Endodermal cell (in vitro differentiated cells): ENCODE measurements at regions not wholly inside any gene's neighbourhood (a gene's known extent, or its start where the extent isn't known, plus 50 kb on each side); places are given as distances from the start of the nearest gene placed in this dataset.

Experiments used
- DNase-seq: peaks from one replicate; pipeline ENCODE4 v3.0.0-alpha.2; 2017
- H3K27ac ChIP-seq: 2 replicates; pipeline ENCODE4 v1.5.1; 2013; ENCODE audit warnings: mild to moderate bottlenecking, low read depth, low read length, moderate library complexity
- H3K27me3 ChIP-seq: 2 replicates; pipeline ENCODE4 v1.6.1; 2013; ENCODE audit warnings: mild to moderate bottlenecking, low read length, moderate library complexity; ENCODE audit not compliant: insufficient read depth, control insufficient read depth, poor library complexity, severe bottlenecking
- H3K36me3 ChIP-seq: 2 replicates; pipeline ENCODE4 v1.7.0; 2013; ENCODE audit warnings: mild to moderate bottlenecking, low read length, moderate library complexity; ENCODE audit not compliant: control insufficient read depth, insufficient read depth
- H3K4me1 ChIP-seq: one replicate; pipeline ENCODE4 v1.7.0; 2013; ENCODE audit warnings: low read length; ENCODE audit not compliant: control insufficient read depth, insufficient read depth
- H3K4me3 ChIP-seq: 2 replicates; pipeline ENCODE4 v1.5.1; 2013; ENCODE audit warnings: mild to moderate bottlenecking, low read length, moderate library complexity
- H3K9ac ChIP-seq: 2 replicates; pipeline ENCODE4 v1.6.1; 2013; ENCODE audit warnings: mild to moderate bottlenecking, low read length, moderate library complexity; ENCODE audit not compliant: poor library complexity, severe bottlenecking; ENCODE audit errors: extremely low read depth
- H3K9me3 ChIP-seq: 2 replicates; pipeline ENCODE4 v1.6.1; 2013; ENCODE audit warnings: mild to moderate bottlenecking, low read length, moderate library complexity; ENCODE audit not compliant: control insufficient read depth
- H3K27ac Mint-ChIP-seq: 2 replicates; pipeline ENCODE4 v1.8.0; 2020; ENCODE audit warnings: mixed read lengths
- H3K27me3 Mint-ChIP-seq: 2 replicates; pipeline ENCODE4 v1.8.0; 2021; ENCODE audit warnings: mild to moderate bottlenecking, mixed read lengths; ENCODE audit not compliant: insufficient read depth
- H3K36me3 Mint-ChIP-seq: 2 replicates; pipeline ENCODE4 v1.8.0; 2020; ENCODE audit warnings: low read depth, mixed read lengths
- H3K4me1 Mint-ChIP-seq: 2 replicates; pipeline ENCODE4 v1.8.0; 2020; ENCODE audit warnings: mixed read lengths
- H3K4me3 Mint-ChIP-seq: 2 replicates; pipeline ENCODE4 v1.8.0; 2020; ENCODE audit warnings: mild to moderate bottlenecking, moderate library complexity, mixed read lengths
- H3K9me3 Mint-ChIP-seq: 2 replicates; pipeline ENCODE4 v1.8.0; 2020; ENCODE audit warnings: mild to moderate bottlenecking, mixed read lengths
- CTCF ChIP-seq: fragments of 200-600 bp; sonication (generic); conservative IDR thresholded peaks from 2 replicates; pipeline ENCODE4 v1.5.0; 2021; ENCODE audit warnings: antibody characterized with exemption, mild to moderate bottlenecking
- WGBS, 2 experiments: methylation state at CpG; one replicate each; pipeline versions ENCODE4 v1.1.5 to v1.1.7; 2013; ENCODE audit warnings: missing lambda C conversion rate in 2 of 2, mixed read lengths in 1 of 2; ENCODE audit not compliant: insufficient coverage in 1 of 2, insufficient read length in 1 of 2; 5-methylcytosine and 5-hydroxymethylcytosine counted together

GRCh38 chr4:138953961-138954371 lies 61.6 kb upstream of the NOCT start:
- Mint-ChIP-seq H3K27ac (no peak overlapping the region), H3K4me1 (peaks cover 2% of the 10 kb centered on the region), H3K9me3 (no peaks in the 10 kb centered on the region), H3K36me3 (no peaks in the 10 kb centered on the region), H3K27me3 (no peaks in the 10 kb centered on the region), H3K4me3 (no peak overlapping the region)
- no peak for DNase-seq
- Histone ChIP-seq H3K9me3 (no peaks in the 10 kb centered on the region), H3K9ac (no peak overlapping the region), H3K27me3 (no peaks in the 10 kb centered on the region), H3K4me1 (no peaks in the 10 kb centered on the region), H3K27ac (no peak overlapping the region), H3K4me3 (no peak overlapping the region), H3K36me3 (no peaks in the 10 kb centered on the region)
- TF ChIP-seq CTCF = no peak
- WGBS, 2 experiments = 86 to 95% methylated on average over 1 to 2 of the region's 2 CpGs

DNA sequence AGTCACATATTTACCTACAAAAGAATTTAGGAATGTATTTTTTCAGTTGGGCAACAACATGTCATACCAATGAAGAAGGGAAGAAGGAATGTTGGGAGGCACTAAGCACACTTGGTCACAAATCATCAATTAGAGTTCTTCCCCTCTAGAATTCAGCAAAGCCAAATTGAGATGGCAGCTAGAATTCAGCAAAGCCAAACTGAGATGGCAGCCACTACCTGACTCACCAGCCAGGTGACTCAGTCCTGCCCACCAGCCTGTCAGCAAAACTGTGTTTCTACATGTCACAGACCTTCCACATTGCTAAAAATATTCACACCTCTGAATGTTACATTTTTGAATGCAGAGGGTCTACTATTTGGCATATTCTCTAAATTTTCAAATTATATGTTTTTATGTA lies 63.2 kb upstream of the NOCT start:
- no peak overlapping the region for H3K9ac ChIP-seq
- H3K9me3 ChIP-seq = no peaks in the 10 kb centered on the region
- H3K4me1 ChIP-seq = no peaks in the 10 kb centered on the region
- H3K4me3 ChIP-seq = no peak overlapping the region
- TF ChIP-seq CTCF = no peak
- no peak overlapping the region for H3K27ac Mint-ChIP-seq
- no peak overlapping the region for H3K27ac ChIP-seq
- H3K36me3 ChIP-seq = no peaks in the 10 kb centered on the region
- H3K27me3 Mint-ChIP-seq = no peaks in the 10 kb centered on the region
- no peaks in the 10 kb centered on the region for H3K27me3 ChIP-seq
- no peaks in the 10 kb centered on the region for H3K9me3 Mint-ChIP-seq
- H3K4me1 Mint-ChIP-seq = peaks cover 2% of the 10 kb centered on the region
- no peak overlapping the region for H3K4me3 Mint-ChIP-seq
- no peak for DNase-seq
- H3K36me3 Mint-ChIP-seq = no peaks in the 10 kb centered on the region

DNA sequence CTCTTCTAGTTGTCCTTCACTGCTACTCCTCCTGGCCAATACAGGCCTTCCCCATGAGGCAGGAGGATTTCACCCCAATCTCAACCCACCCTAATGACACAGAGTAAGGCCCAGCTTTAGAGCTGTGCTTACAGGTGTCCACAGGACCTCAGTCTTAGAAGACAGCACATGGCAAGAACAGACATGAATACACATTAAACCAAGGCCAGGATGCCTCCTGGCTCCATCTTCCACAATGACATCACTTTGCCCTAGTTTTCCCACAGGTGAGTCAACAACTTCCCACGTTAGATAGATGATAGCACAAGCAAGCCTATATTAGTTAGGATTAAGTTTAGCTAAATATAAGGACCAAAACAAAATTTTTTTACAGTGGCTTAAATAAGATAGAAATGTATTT lies 63.8 kb upstream of the NOCT start:
- Mint-ChIP-seq H3K27ac (no peak overlapping the region), H3K36me3 (no peaks in the 10 kb centered on the region), H3K4me3 (no peak overlapping the region), H3K27me3 (no peaks in the 10 kb centered on the region), H3K4me1 (peaks cover 2% of the 10 kb centered on the region), H3K9me3 (no peaks in the 10 kb centered on the region)
- H3K4me3 ChIP-seq = no peak overlapping the region
- H3K9me3 ChIP-seq = no peaks in the 10 kb centered on the region
- no peaks in the 10 kb centered on the region for H3K4me1 ChIP-seq
- WGBS, 2 experiments = 83% methylated on average over 1 of the region's 1 CpG; no CpG with 5 or more reads in 1 of the 2 experiments
- H3K36me3 ChIP-seq = no peaks in the 10 kb centered on the region
- no peak for DNase-seq
- no peaks in the 10 kb centered on the region for H3K27me3 ChIP-seq
- H3K27ac ChIP-seq = no peak overlapping the region
- no peak for TF ChIP-seq CTCF
- no peak overlapping the region for H3K9ac ChIP-seq
